GM18519 (cell line): ENCODE measurements at regions not wholly inside any gene's neighbourhood (a gene's known extent, or its start where the extent isn't known, plus 50 kb on each side); places are given as distances from the start of the nearest gene placed in this dataset.
"Not testable (repeated sequence)": the region's sequence is repeated elsewhere in the genome, so short reads cannot be mapped to it uniquely, and the experiment has no call there.

Experiments used
- ATAC-seq: cut with Tn5 transposase; IDR thresholded peaks from one replicate; pipeline ENCODE4 v1.9.1; 2021; ENCODE audit warnings: mild to moderate bottlenecking, moderate library complexity; ENCODE audit not compliant: unreplicated experiment, low FRiP score

- no peak for ATAC-seq
Observed at GRCh38 chr6:103142902-103143301, 1716.8 kb downstream of the HACE1 start.

- no peak for ATAC-seq
Observed at GRCh38 chr6:103140308-103141027, 1719.3 kb downstream of the HACE1 start.

- ATAC-seq, result no peak
Observed at GRCh38 chr6:103139377-103139776, 1720.3 kb downstream of the HACE1 start.

- no peak for ATAC-seq
Observed at GRCh38 chr6:103124471-103124870, 1731.0 kb downstream of the GRIK2 start.

GRCh38 chr6:103122766-103123601 is 1729.5 kb downstream of the GRIK2 start:
- ATAC-seq, result peak; percentile 66

GRCh38 chr6:103119056-103119455 is 1725.5 kb downstream of the GRIK2 start:
- ATAC-seq, result no peak

- no peak for ATAC-seq
Observed at GRCh38 chr6:103114582-103114981, 1721.1 kb downstream of the GRIK2 start.

- no peak for ATAC-seq
Observed at GRCh38 chr6:103113416-103113815, 1719.9 kb downstream of the GRIK2 start.

- ATAC-seq, result no peak
Observed at GRCh38 chr6:103107985-103108384, 1714.5 kb downstream of the GRIK2 start.

GRCh38 chr6:103105686-103106085 is 1712.2 kb downstream of the GRIK2 start:
- ATAC-seq, result no peak

GRCh38 chr6:103101267-103101666 is 1707.8 kb downstream of the GRIK2 start:
- no peak for ATAC-seq

GRCh38 chr6:103092414-103092813 is 1698.9 kb downstream of the GRIK2 start:
- not testable (repeated sequence) for ATAC-seq

- no peak for ATAC-seq
Observed at GRCh38 chr6:103085801-103086200, 1692.3 kb downstream of the GRIK2 start.

- no peak for ATAC-seq
Observed at GRCh38 chr6:103081876-103082630, 1688.5 kb downstream of the GRIK2 start.

- ATAC-seq, result no peak
Observed at GRCh38 chr6:103081126-103081525, 1687.6 kb downstream of the GRIK2 start.

- ATAC-seq, result no peak
Observed at GRCh38 chr6:103080497-103080896, 1687.0 kb downstream of the GRIK2 start.

GRCh38 chr6:103079867-103080266 is 1686.4 kb downstream of the GRIK2 start:
- ATAC-seq, result no peak

GRCh38 chr6:103062136-103062535 is 1668.6 kb downstream of the GRIK2 start:
- no peak for ATAC-seq

GRCh38 chr6:103047567-103047966 is 1654.1 kb downstream of the GRIK2 start:
- ATAC-seq, result no peak

GRCh38 chr6:103042336-103042735 is 1648.8 kb downstream of the GRIK2 start:
- ATAC-seq, result no peak

- no peak for ATAC-seq
Observed at GRCh38 chr6:103036846-103037245, 1643.3 kb downstream of the GRIK2 start.
